Stimulated activated CD4-positive, alpha-beta T cell treated with anti-CD3 and anti-CD28 coated beads, Interleukin-12 subunit alpha, Interleukin-12 subunit beta, amount 100 ng/mL, for 48 hours (primary cell): ENCODE measurements at regions not wholly inside any gene's neighbourhood (a gene's known extent, or its start where the extent isn't known, plus 50 kb on each side); places are given as distances from the start of the nearest gene placed in this dataset.
"Not testable (repeated sequence)": the region's sequence is repeated elsewhere in the genome, so short reads cannot be mapped to it uniquely, and the experiment has no call there.

Experiments
- DNase-seq, 3 donors: peaks; one replicate each; pipeline ENCODE4 v3.0.0-alpha.2; 2020; ENCODE audit warnings: low read depth in 2 of 3, low spot score in 1 of 3

DNA sequence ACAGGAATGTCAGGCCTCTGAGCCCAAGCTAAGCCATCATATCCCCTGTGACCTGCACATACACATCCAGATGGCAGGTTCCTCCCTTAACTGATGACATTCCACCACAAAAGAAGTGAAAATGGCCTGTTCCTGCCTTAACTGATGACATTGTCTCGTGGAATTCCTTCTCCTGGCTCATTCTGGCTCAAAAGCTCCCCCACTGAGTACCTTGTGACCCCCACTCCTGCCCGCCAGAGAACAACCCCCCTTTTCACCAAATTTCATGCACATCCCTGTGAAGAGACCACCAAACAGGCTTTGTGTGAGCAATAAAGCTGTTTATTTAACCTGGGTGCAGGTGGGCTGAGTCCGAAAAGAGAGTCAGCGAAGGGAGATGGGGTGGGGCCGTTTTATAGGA, 447.4 kb downstream of the FGF13 start:
- DNase-seq: not testable (repeated sequence)

DNA sequence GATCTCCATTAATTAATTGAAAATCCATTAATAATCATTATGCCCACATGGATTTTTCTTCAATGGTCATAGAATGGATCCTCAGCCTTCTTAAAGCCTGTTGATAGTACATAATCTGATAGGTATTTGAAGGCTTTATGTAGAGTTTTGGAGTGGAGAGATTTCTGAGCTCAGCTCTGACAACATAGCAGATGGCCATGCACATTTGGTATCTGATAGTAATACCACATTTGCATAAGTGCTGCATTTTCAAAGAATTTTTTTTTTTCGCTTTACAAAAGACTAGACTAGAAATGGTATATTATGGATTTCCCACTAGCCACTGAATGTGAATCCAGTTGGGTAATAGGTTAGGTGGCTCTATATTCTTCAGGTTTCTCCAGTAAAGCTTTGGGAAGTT, 440.6 kb downstream of the FGF13 start:
- DNase-seq: no peak

DNA sequence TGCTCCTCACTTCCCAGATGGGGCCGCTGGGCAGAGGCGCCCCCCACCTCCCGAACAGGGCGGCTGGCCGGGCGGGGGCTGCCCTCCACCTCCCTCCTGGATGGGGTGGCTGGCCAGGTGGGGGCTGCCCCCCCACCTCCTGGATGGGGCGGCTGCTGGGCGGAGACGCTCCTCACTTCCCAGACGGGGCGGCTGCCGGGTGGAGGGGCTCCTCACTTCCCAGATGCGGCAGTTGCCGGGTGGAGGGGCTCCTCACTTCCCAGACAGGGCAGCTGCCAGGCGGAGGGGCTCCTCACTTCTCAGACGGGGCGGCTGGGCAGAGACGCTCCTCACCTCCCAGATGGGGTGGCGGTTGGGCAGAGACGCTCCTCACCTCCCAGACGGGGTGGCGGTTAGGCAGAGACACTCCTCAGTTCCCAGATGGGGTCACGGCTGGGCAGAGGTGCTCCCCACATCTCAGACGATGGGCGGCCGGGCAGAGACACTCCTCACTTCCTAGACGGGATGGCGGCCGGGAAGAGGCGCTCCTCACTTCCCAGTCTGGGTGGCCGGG, 428.8 kb downstream of the FGF13 start:
- DNase-seq: not testable (repeated sequence)

DNA sequence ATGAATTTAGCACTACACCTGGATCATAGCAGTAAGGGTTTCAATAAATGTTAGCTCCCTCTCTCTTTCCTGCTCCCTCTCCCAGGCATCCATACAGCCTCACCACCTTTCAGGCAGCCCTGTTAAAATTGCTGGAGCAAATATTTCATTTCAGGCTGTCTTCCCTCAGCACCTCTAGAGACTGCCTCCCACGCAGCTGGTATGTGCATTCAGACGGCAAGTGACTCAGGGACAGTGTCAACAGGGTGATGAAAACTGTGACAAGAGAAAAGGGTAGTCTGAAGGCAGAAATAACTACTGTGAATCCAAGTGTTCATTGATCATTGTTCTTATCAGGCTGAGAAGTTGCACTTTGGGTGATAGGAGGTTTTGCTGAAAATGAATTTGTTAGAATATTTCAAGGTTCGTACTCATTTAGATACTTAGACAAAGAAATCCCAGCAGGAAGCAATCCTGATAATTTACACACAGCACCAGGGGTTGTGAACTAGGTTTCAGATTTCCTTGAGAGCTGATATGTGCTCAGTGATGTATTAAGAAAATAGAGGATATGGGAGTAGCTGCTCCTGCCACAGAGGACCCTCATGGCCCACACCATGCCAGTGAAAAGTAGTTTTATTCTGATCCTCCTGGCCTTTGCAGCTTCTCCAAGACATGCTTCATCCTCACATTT, 424.2 kb downstream of the FGF13 start:
- no peak for DNase-seq

DNA sequence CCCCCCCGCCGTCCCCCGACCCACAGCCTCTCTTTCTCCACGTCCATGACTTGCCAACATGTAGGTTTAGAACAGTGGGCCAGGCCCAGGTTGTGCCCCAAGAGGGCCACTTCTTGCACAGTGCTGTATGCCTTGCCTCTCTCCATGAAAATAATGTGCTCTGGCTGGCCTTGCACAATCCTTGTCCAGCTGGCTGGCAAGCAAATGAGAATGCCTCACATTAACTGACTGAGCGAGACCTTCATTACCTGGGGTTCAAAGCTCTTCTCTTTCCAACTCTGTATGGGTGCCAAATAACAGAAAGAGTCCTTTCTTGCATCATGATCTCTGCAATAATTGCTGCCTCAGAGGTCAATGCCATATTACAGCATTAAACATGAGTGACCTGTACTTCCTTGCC, 416.6 kb downstream of the FGF13 start:
- no peak for DNase-seq

DNA sequence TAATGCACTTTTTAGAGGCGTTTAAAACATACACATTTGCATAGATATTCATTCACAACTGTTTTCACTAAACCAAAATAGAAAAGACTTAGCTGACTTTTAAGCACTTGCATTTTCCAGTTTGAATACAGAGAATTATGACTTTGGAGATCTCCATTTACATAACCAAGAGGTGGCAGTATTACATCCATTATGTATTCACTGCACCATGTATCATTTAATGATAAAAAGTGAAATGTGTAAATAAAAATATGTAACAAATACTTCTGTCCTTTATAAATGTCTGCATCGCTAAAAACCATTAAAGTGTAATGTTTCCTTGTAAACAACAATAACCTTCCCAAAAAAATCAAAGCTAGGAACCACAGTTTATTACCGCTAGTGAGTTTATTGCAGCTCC, 413.2 kb downstream of the FGF13 start:
- no peak for DNase-seq

DNA sequence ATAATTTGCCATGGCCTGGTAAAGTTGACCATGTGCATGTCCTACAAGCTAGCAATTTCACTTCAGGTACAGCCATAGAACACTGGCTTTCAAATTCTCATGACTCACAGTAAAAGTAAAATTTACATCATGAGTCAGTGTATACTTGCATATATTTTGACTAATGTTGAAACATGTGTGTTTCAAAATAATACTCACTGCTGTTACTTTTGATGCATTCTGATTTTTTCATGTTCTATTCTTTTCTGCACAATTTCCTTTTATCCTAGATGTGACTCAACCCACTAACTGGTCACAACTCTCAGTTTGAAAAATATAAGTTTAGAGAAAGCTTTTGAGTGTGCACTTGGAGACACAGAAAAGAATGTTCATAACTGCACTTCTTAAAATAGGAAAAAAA, 365.7 kb downstream of the FGF13 start:
- DNase-seq: no peak

DNA sequence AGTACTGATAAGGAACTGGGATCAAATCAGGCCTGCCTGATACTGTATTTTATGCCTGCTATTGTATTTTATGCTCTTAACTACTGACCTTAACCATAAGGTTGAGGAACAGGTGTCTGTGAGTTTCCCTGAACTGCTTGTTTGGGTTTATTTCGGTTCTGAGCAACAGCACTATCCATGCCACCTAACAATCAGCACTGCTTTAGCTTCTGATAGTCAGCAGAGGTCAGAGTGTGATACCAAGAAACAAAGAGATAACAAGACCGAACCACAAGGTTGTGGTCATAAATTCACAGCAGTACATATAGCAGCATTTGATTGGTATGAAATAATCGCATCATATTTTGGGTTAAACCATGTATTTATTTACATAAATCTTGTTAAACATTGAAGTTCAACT, 362.2 kb downstream of the FGF13 start:
- no peak for DNase-seq

DNA sequence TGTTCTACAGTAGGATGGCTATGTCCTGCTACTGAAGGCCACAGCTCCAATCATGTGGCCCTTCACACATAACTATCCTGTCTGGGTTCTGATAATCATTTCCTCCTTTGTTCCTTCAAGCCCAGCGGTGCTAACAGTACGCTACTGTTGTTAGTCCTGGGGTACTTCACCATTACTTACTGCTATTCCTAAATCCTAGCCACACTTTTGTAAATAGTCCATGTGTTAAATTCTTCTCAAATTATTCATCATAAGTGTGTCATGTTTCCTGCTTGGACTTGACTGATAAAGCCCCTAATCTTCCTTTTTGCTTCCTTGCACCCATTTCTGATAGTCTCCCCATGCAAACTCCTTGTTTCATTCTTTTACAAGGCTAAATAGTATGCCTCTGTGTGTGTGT, 332.6 kb downstream of the FGF13 start:
- no peak for DNase-seq

DNA sequence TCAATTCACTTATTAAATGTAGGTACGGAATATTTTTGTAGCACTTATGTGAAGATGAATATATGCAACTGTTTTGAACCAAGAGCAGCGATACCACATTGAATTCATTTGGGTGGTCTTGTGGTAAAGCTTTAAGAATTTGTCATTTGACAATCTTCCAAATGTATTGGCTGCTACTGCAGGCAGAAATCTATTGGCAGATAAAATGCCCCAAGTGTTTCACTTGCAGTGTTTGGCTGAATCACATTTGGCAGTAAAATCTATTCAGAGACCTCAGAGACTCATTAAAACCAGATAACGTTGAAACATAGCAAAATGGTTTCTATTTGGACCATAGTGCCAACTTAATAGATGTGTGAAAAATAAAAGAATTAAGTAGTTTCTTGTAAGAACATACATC, 303.4 kb downstream of the FGF13 start:
- DNase-seq: no peak

DNA sequence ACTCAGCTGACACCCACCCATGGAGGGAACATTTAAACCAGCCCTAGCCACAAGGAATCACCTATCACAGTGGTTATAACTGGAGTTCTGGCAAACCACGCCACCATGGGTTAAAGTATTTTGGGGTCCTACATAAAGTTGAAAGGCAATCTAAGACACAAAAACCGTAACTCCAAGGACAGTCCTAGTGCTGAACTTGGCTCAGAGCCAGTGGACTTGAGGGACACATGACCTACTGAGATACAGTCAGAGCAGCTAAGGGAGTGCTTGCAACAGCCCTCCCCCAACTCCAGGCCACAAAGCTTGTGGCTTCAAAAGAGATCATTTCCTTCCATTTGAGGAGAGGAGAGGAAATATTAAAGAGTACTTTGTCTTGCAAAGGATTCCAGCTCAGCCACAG, 300.5 kb downstream of the FGF13 start:
- DNase-seq: no peak
